Cardiac muscle cell (in vitro differentiated cells and primary cell): ENCODE measurements at regions not wholly inside any gene's neighbourhood (a gene's known extent, or its start where the extent isn't known, plus 50 kb on each side); places are given as distances from the start of the nearest gene placed in this dataset.

ENCODE experiments used
- DNase-seq, 2 donors: peaks; one replicate each; pipeline versions ENCODE4 v3.0.0 to v3.0.0-alpha.2; 2010 to 2017; ENCODE audit warnings: low read depth in 1 of 2, low spot score in 1 of 2
- H3K27ac ChIP-seq: fragments of 200-600 bp; sonication (generic); 2 replicates; pipeline ENCODE4 v1.5.1; 2016
- H3K27me3 ChIP-seq: fragments of 200-600 bp; sonication (generic); 2 replicates; pipeline ENCODE4 v1.6.0; 2016; ENCODE audit warnings: control low read depth
- H3K36me3 ChIP-seq: fragments of 200-600 bp; sonication (generic); 2 replicates; pipeline ENCODE4 v1.5.1; 2016; ENCODE audit warnings: control low read depth
- H3K4me1 ChIP-seq: fragments of 200-600 bp; sonication (generic); 2 replicates; pipeline ENCODE4 v1.8.1; 2017; ENCODE audit warnings: low read depth, mild to moderate bottlenecking, mixed run types
- H3K4me3 ChIP-seq: fragments of 200-600 bp; sonication (generic); 2 replicates; pipeline ENCODE4 v1.5.1; 2016; ENCODE audit warnings: mild to moderate bottlenecking
- H3K9me3 ChIP-seq: fragments of 200-600 bp; sonication (generic); 2 replicates; pipeline ENCODE4 v1.5.1; 2017; ENCODE audit warnings: low read depth, mild to moderate bottlenecking, control low read depth
- TF ChIP-seq, protein P1 (sequence below): IDR thresholded peaks from 2 replicates; pipeline ENCODE4 v1.5.1; 2012; ENCODE audit warnings: low read depth, mild to moderate bottlenecking, low read length

DNA sequence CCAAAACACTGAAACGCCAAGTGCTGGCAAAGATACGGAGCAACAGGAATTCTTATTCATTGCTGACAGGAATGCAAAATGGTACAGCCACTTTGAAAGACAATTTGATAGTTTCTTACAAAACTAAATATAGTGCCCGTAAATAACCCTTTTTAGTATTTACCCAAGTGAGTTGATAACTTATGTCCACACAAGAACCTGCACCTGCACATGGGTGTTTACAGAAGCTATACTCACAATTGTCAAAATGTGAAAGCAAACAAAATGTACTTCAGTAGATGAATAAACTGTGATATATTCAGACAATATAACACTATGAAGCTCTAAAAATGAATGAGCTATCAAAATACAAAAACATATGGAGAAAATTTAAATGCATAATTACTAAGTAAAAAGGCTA, 86.6 kb downstream of the ATXN7L3B start:
- Histone ChIP-seq H3K27me3 (no peaks in the 10 kb centered on the region), H3K4me1 (no peaks in the 10 kb centered on the region), H3K27ac (no peak overlapping the region), H3K9me3 (no peaks in the 10 kb centered on the region), H3K36me3 (no peaks in the 10 kb centered on the region), H3K4me3 (no peak overlapping the region)
- DNase-seq, result no peak
- TF ChIP-seq, protein P1, sequence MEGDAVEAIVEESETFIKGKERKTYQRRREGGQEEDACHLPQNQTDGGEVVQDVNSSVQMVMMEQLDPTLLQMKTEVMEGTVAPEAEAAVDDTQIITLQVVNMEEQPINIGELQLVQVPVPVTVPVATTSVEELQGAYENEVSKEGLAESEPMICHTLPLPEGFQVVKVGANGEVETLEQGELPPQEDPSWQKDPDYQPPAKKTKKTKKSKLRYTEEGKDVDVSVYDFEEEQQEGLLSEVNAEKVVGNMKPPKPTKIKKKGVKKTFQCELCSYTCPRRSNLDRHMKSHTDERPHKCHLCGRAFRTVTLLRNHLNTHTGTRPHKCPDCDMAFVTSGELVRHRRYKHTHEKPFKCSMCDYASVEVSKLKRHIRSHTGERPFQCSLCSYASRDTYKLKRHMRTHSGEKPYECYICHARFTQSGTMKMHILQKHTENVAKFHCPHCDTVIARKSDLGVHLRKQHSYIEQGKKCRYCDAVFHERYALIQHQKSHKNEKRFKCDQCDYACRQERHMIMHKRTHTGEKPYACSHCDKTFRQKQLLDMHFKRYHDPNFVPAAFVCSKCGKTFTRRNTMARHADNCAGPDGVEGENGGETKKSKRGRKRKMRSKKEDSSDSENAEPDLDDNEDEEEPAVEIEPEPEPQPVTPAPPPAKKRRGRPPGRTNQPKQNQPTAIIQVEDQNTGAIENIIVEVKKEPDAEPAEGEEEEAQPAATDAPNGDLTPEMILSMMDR, result no peak

DNA sequence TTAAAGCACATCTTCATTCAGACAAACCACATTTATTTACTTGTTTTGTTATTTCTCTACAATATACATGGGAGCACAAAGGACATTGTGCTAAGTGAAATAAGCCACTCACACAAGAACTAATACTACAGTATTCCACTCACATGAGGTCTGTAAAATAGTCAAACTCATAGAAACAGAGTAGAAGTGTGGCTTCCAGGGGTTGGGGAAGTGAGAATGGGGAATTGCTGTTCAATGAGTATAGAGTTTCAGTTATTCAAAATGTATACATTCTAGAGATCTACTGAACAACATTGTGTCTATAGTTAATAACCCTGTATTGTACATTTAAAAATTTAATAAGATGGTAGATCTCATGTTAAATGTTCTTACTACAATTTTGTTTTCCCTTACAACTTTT, 88.8 kb downstream of the ATXN7L3B start:
- Histone ChIP-seq H3K9me3 (no peaks in the 10 kb centered on the region), H3K27ac (no peak overlapping the region), H3K27me3 (no peaks in the 10 kb centered on the region), H3K4me1 (no peaks in the 10 kb centered on the region), H3K36me3 (no peaks in the 10 kb centered on the region), H3K4me3 (no peak overlapping the region)
- no peak for DNase-seq
- TF ChIP-seq, protein P1, result no peak

DNA sequence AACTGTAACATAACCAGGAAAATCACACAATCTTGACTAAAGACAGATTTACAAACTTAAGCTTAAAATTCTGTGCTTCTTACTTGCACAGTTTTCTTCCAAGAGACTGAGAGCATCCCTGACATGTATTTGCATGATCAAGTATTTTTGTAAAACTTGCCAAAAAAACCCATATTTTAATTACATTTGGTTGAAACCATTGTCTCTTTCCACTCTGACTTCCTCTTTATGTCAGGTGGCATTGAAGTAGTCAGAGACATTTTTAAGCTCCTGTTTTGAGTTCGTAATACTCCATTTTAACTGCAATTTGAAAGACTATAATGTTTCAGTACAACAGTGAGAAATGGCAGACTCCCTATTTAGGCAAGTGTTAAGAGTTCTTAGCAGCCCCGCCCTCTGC, 103.6 kb downstream of the ATXN7L3B start:
- no peak for DNase-seq
- no peaks in the 10 kb centered on the region for H3K36me3 ChIP-seq
- H3K4me1 ChIP-seq, result no peaks in the 10 kb centered on the region
- no peaks in the 10 kb centered on the region for H3K27me3 ChIP-seq
- TF ChIP-seq, protein P1, result no peak
- H3K4me3 ChIP-seq, result no peak overlapping the region
- H3K27ac ChIP-seq, result no peak overlapping the region
- H3K9me3 ChIP-seq, result no peaks in the 10 kb centered on the region

DNA sequence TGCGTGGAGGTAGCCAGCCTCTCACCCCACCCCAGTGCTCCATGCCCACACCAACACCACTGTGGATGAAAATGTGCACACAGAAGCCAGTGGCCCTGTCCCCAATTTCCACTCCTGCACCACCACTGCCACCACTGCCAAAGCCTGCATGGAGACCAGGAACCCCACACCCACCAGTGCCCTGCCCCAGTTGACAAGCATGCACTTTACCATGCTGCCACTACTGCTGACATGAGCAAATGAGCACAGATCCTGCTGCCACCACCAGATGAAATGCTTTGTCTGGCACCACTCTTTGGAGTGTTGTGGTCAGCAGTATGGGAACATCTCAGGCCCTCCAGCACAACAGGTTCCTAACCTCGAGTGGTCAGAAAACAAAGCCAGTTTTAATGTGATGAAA, 104.1 kb downstream of the ATXN7L3B start:
- Histone ChIP-seq H3K36me3 (no peaks in the 10 kb centered on the region), H3K4me3 (no peak overlapping the region), H3K9me3 (no peaks in the 10 kb centered on the region), H3K27ac (no peak overlapping the region), H3K4me1 (no peaks in the 10 kb centered on the region), H3K27me3 (no peaks in the 10 kb centered on the region)
- DNase-seq, result no peak
- TF ChIP-seq, protein P1, result no peak

DNA sequence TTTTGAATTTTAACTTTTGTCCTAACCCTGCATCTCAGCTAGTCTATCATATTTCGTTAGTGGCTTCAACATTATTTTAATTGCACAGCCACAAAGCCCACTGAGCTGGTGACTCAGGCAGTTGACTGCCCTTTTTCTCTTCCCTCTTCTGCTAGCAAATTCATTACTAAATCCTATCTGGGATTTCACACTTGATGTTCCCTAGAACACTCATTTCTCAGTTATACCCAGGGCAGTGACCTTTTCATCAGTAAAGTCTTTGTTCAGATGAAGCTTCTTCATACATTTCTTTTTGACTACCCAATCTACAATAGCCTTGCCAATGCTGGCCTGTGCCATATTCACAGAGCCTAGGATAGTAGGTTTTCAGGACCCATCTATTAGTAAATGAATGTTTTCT, 107.0 kb downstream of the ATXN7L3B start:
- Histone ChIP-seq H3K4me1 (no peaks in the 10 kb centered on the region), H3K9me3 (no peaks in the 10 kb centered on the region), H3K27ac (no peak overlapping the region), H3K4me3 (no peak overlapping the region), H3K36me3 (no peaks in the 10 kb centered on the region), H3K27me3 (no peaks in the 10 kb centered on the region)
- DNase-seq, result no peak
- TF ChIP-seq, protein P1, result no peak

DNA sequence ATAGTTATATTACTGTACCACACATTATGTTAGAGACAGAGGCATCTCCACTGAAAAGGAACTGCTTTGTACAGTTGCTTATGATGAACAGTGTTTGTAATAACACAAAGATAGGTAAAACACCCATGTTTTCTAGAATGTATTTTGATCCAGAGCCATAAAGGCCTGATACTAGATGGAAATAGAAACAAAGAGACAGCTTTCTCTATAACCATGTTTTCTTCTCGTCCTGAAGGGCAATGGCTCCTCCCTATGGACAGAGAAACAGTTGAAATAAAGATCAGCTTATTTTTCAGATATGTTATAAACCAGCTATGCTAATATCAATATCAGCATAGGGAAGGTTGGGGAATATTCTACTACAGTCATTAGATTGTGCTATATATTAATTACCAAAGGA, 109.2 kb downstream of the ATXN7L3B start:
- DNase-seq, result peak; percentile 1 to 5
- TF ChIP-seq, protein P1, result no peak
- Histone ChIP-seq H3K36me3 (no peaks in the 10 kb centered on the region), H3K4me3 (no peak overlapping the region), H3K9me3 (no peaks in the 10 kb centered on the region), H3K27me3 (no peaks in the 10 kb centered on the region), H3K4me1 (no peaks in the 10 kb centered on the region), H3K27ac (no peak overlapping the region)
